GM12874 (cell line): ENCODE measurements at regions not wholly inside any gene's neighbourhood (a gene's known extent, or its start where the extent isn't known, plus 50 kb on each side); places are given as distances from the start of the nearest gene placed in this dataset.

Source experiments
- CTCF ChIP-seq: IDR thresholded peaks from 2 replicates; pipeline ENCODE4 v1.5.1; 2011; ENCODE audit warnings: low read depth, mild to moderate bottlenecking, control low read depth, low read length, moderate library complexity; ENCODE audit not compliant: insufficient read depth

- TF ChIP-seq CTCF, result no peak
These were observed 122.6 kb upstream of the PHACTR1 start for GRCh38 chr6:12593771-12594529.

GRCh38 chr6:12594530-12594893, 122.1 kb upstream of the PHACTR1 start:
- no peak for TF ChIP-seq CTCF

- no peak for TF ChIP-seq CTCF
These were observed 121.3 kb upstream of the PHACTR1 start for GRCh38 chr6:12595161-12595811.

- TF ChIP-seq CTCF, result no peak
These were observed 119.8 kb upstream of the PHACTR1 start for GRCh38 chr6:12596731-12597130.

GRCh38 chr6:12598919-12599318, 117.6 kb upstream of the PHACTR1 start:
- TF ChIP-seq CTCF, result no peak

GRCh38 chr6:12601881-12602280, 114.7 kb upstream of the PHACTR1 start:
- TF ChIP-seq CTCF, result no peak

- no peak for TF ChIP-seq CTCF
These were observed 114.2 kb upstream of the PHACTR1 start for GRCh38 chr6:12602342-12602741.
